HCT116 (cell line): ENCODE measurements at regions not wholly inside any gene's neighbourhood (a gene's known extent, or its start where the extent isn't known, plus 50 kb on each side); places are given as distances from the start of the nearest gene placed in this dataset.

Experiments
- ATAC-seq: fragments of 200-7000 bp; cut with Tn5 transposase; 2 replicates; pipeline ENCODE4 v1.9.1; 2020; ENCODE audit warnings: mild to moderate bottlenecking, moderate library complexity
- BruUV-seq: library from RNA; stranded (reverse); fragments of 400-500 nt; replicated peaks from 2 replicates; lab custom pipeline; 2021; lab: Mats Ljungman, UMichigan
- CTCF ChIA-PET: fragments of 300-600 bp; sonication (Branson Sonifier 250); formaldehyde crosslinking; loops from one replicate; lab custom pipeline; 2021; ENCODE audit warnings: antibody characterized with exemption; lab: Charles Lee
- POLR2A ChIA-PET: fragments of 300-600, 350-600 bp; sonication (Branson Sonifier 250); formaldehyde crosslinking; loops from one replicate; lab custom pipeline; 2021; ENCODE audit warnings: antibody characterized with exemption; lab: Charles Lee
- RAD21 ChIA-PET, 2 experiments: fragments of 300-600 bp; sonication (Branson Sonifier 250); formaldehyde crosslinking; loops; one replicate each; lab custom pipeline; 2023; ENCODE audit warnings: low total read pairs in 2 of 2; ENCODE audit not compliant: uncharacterized antibody in 2 of 2, unreplicated experiment in 2 of 2, low non-redundant PET in 1 of 2; lab: Charles Lee
- DNase-seq: peaks from one replicate; pipeline ENCODE4 v3.0.0-alpha.2; 2010; ENCODE audit warnings: low read depth, low spot score
- H2AFZ ChIP-seq: fragments of 200-600 bp; shearing (Covaris generic), sonication (generic); 2 replicates; pipeline ENCODE4 v1.6.1; 2017; ENCODE audit warnings: low read depth, mixed run types, mixed read lengths, antibody characterized with exemption, low read length; ENCODE audit not compliant: poor library complexity, severe bottlenecking
- H3K27ac ChIP-seq: 2 replicates; pipeline ENCODE4 v1.5.1; 2012; ENCODE audit warnings: low read depth, low read length
- H3K27me3 ChIP-seq: fragments of 200-600 bp; sonication (generic); 2 replicates; pipeline ENCODE4 v1.6.1; 2016; ENCODE audit warnings: mixed run types, low read length, mixed read lengths; ENCODE audit not compliant: insufficient read depth
- H3K36me3 ChIP-seq, 2 experiments: fragments of 200-500 bp in 1 of 2; fragments of 200-600 bp in 1 of 2; sonication (Bioruptor generic) in 1 of 2; sonication (generic) in 1 of 2; 2 replicates each; pipeline versions ENCODE4 v1.5.1 to v1.6.1; 2014 to 2016; ENCODE audit warnings: low read length in 2 of 2, inconsistent platforms in 1 of 2, mixed read lengths in 1 of 2, mixed run types in 1 of 2; ENCODE audit not compliant: insufficient read depth in 2 of 2, control insufficient read depth in 1 of 2
- H3K4me1 ChIP-seq, 2 experiments: fragments of 200-600 bp in 1 of 2; sonication (generic) in 1 of 2; 2 replicates each; pipeline versions ENCODE4 v1.5.1 to v1.6.1; 2012 to 2017; ENCODE audit warnings: low read length in 2 of 2, inconsistent platforms in 1 of 2, mild to moderate bottlenecking in 1 of 2, mixed read lengths in 1 of 2, mixed run types in 1 of 2, moderate library complexity in 1 of 2; ENCODE audit not compliant: insufficient read depth in 2 of 2, control insufficient read depth in 1 of 2
- H3K4me2 ChIP-seq: fragments of 200-600 bp; sonication (generic); 2 replicates; pipeline ENCODE4 v1.6.1; 2017; ENCODE audit warnings: mixed run types, low read length, mixed read lengths
- H3K4me3 ChIP-seq, 2 experiments: fragments of 200-600 bp in 1 of 2; sonication (generic) in 1 of 2; replicated peaks in 1 of 2; 2 replicates each; pipeline ENCODE4 v1.5.1; 2011 to 2016; ENCODE audit warnings: low read length in 2 of 2, control low read depth in 1 of 2, low read depth in 1 of 2, mild to moderate bottlenecking in 1 of 2, mixed read lengths in 1 of 2, mixed run types in 1 of 2
- H3K79me2 ChIP-seq: fragments of 200-600 bp; sonication (generic); 2 replicates; pipeline ENCODE4 v1.6.1; 2017; ENCODE audit warnings: mild to moderate bottlenecking, mixed run types, low read length, moderate library complexity, mixed read lengths; ENCODE audit not compliant: insufficient read depth
- H3K9ac ChIP-seq: fragments of 200-600 bp; sonication (generic); 2 replicates; pipeline ENCODE4 v1.6.1; 2016; ENCODE audit warnings: low read length, mixed read lengths
- H3K9me2 ChIP-seq: fragments of 200-600 bp; sonication (generic), shearing (Covaris generic); 2 replicates; pipeline ENCODE4 v1.6.1; 2017; ENCODE audit warnings: mixed run types, mild to moderate bottlenecking, moderate library complexity; ENCODE audit not compliant: insufficient read depth
- H3K9me3 ChIP-seq, 2 experiments: fragments of 200-500 bp in 1 of 2; fragments of 200-600 bp in 1 of 2; sonication (Bioruptor generic) in 1 of 2; sonication (generic) in 1 of 2; 2 replicates each; pipeline ENCODE4 v1.6.1; 2014 to 2017; ENCODE audit warnings: low read length in 2 of 2, mixed read lengths in 2 of 2, inconsistent platforms in 1 of 2, low read depth in 1 of 2, mild to moderate bottlenecking in 1 of 2, mixed run types in 1 of 2, moderate library complexity in 1 of 2; ENCODE audit not compliant: control insufficient read depth in 1 of 2, insufficient read depth in 1 of 2
- H4K20me1 ChIP-seq: fragments of 200-600 bp; sonication (generic), shearing (Covaris generic); 2 replicates; pipeline ENCODE4 v1.6.1; 2017; ENCODE audit warnings: mixed run types, mild to moderate bottlenecking, moderate library complexity; ENCODE audit not compliant: insufficient read depth
- CBX3 ChIP-seq: IDR thresholded peaks from 2 replicates; pipeline ENCODE4 v1.6.1; 2012; ENCODE audit warnings: low read depth
- CEBPB ChIP-seq: IDR thresholded peaks from 2 replicates; pipeline ENCODE4 v1.6.1; 2012; ENCODE audit warnings: low read depth
- EGR1 ChIP-seq: IDR thresholded peaks from 2 replicates; pipeline ENCODE4 v1.6.1; 2012; ENCODE audit warnings: low read depth
- ELF1 ChIP-seq: IDR thresholded peaks from 2 replicates; pipeline ENCODE4 v1.6.1; 2012; ENCODE audit warnings: low read depth, borderline replicate concordance
- EZH2 ChIP-seq: fragments of 200-600 bp; sonication (generic); IDR thresholded peaks from 2 replicates; pipeline ENCODE4 v1.6.1; 2017; ENCODE audit warnings: antibody characterized with exemption, mixed run types
- EZH2phosphoT487 ChIP-seq: fragments of 200-600 bp; IDR thresholded peaks from 2 replicates; pipeline ENCODE4 v1.6.1; 2018; ENCODE audit warnings: antibody characterized with exemption, borderline replicate concordance
- JUND ChIP-seq: IDR thresholded peaks from 2 replicates; pipeline ENCODE4 v1.6.1; 2012
- POLR2AphosphoS5 ChIP-seq: IDR thresholded peaks from 2 replicates; pipeline ENCODE4 v1.6.1; 2011; ENCODE audit warnings: mild to moderate bottlenecking, low read depth, low read length, moderate library complexity
- REST ChIP-seq: IDR thresholded peaks from 2 replicates; pipeline ENCODE4 v1.6.1; 2012; ENCODE audit warnings: low read depth
- SRF ChIP-seq: IDR thresholded peaks from 2 replicates; pipeline ENCODE4 v1.6.1; 2012; ENCODE audit warnings: low read depth
- TCF7L2 ChIP-seq: IDR thresholded peaks from 2 replicates; pipeline ENCODE4 v1.7.0; 2011; ENCODE audit warnings: borderline replicate concordance, inconsistent platforms; ENCODE audit not compliant: insufficient read depth, insufficient read length; ENCODE audit errors: extremely low read depth
- ZBTB33 ChIP-seq: IDR thresholded peaks from 2 replicates; pipeline ENCODE4 v1.6.1; 2011; ENCODE audit warnings: mild to moderate bottlenecking, low read length, moderate library complexity; ENCODE audit not compliant: insufficient replicate concordance; ENCODE audit errors: extremely low read depth
- ZFX ChIP-seq: fragments of 450-650 bp; IDR thresholded peaks from 2 replicates; pipeline ENCODE4 v1.6.1; 2017
- ZNF274 ChIP-seq: fragments of 200-500 bp; sonication (Bioruptor generic); IDR thresholded peaks from 2 replicates; pipeline ENCODE4 v1.6.1; 2014; ENCODE audit warnings: mild to moderate bottlenecking, low read depth, low read length, inconsistent platforms
- intact Hi-C: fragments of 100-400 bp; cut with micrococcal nuclease; formaldehyde crosslinking; loops from 2 replicates; pipeline ENCODE4 v1.10.0; 2022
- TF ChIP-seq, protein P1 (sequence below), 3 experiments: fragments of 200-600 bp in 1 of 3; sonication (generic) in 1 of 3; IDR thresholded peaks in 2 of 3; conservative IDR thresholded peaks in 1 of 3; 2 replicates each; pipeline ENCODE4 v1.5.1; 2012 to 2017; ENCODE audit warnings: low read depth in 2 of 3, low read length in 2 of 3, antibody characterized with exemption in 1 of 3, borderline replicate concordance in 1 of 3, control low read depth in 1 of 3, mild to moderate bottlenecking in 1 of 3, mixed read lengths in 1 of 3, mixed run types in 1 of 3, moderate library complexity in 1 of 3; ENCODE audit not compliant: insufficient read depth in 1 of 3

GRCh38 chr14:66129224-66129623 lies 356.9 kb upstream of the CCDC196 start:
- Histone ChIP-seq H2AFZ (no peak overlapping the region), H3K27ac (no peak overlapping the region), H3K9me3 (no peaks in the 10 kb centered on the region), H3K27me3 (no peaks in the 10 kb centered on the region), H3K9me2 (peaks cover 3% of the 10 kb centered on the region; the same call in 1 of the 2 replicates), H3K4me3 (no peak overlapping the region), H3K4me1 (no peaks in the 10 kb centered on the region), H3K79me2 (no peaks in the 10 kb centered on the region), H3K9ac (no peak overlapping the region), H3K4me2 (no peak overlapping the region), H4K20me1 (no peaks in the 10 kb centered on the region), H3K36me3 (no peaks in the 10 kb centered on the region)
- intact Hi-C loops = no loop called here
- TF ChIP-seq ELF1 (no peak), ZNF274 (no peak), EZH2 (no peak), CBX3 (no peak), CEBPB (no peak), POLR2AphosphoS5 (no peak), EGR1 (no peak), SRF (no peak), ZBTB33 (no peak), REST (no peak), JUND (no peak), TCF7L2 (no peak), EZH2phosphoT487 (no peak), ZFX (no peak)
- TF ChIP-seq, protein P1, sequence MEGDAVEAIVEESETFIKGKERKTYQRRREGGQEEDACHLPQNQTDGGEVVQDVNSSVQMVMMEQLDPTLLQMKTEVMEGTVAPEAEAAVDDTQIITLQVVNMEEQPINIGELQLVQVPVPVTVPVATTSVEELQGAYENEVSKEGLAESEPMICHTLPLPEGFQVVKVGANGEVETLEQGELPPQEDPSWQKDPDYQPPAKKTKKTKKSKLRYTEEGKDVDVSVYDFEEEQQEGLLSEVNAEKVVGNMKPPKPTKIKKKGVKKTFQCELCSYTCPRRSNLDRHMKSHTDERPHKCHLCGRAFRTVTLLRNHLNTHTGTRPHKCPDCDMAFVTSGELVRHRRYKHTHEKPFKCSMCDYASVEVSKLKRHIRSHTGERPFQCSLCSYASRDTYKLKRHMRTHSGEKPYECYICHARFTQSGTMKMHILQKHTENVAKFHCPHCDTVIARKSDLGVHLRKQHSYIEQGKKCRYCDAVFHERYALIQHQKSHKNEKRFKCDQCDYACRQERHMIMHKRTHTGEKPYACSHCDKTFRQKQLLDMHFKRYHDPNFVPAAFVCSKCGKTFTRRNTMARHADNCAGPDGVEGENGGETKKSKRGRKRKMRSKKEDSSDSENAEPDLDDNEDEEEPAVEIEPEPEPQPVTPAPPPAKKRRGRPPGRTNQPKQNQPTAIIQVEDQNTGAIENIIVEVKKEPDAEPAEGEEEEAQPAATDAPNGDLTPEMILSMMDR (IDR thresholded peaks at IDR 0.05 in 2 of 3, conservative IDR thresholded peaks at IDR 0.05 in 1 of 3; ENCODE audit: borderline replicate concordance in 1 of 3, insufficient read depth in 1 of 3, low read depth in 2 of 3, low read length in 2 of 3) = no peak
- POLR2A ChIA-PET = interaction anchor here (1.2 kb wide), 1 partner anchor 12 kb away, joined by 3 read pairs; no protein-coding TSS in a partner anchor
- no peak for DNase-seq
- RAD21 ChIA-PET = no interaction called here
- no TSS peak for BruUV-seq
- no peak for ATAC-seq
- CTCF ChIA-PET = no interaction called here
